GM10248 (cell line): ENCODE measurements at regions not wholly inside any gene's neighbourhood (a gene's known extent, or its start where the extent isn't known, plus 50 kb on each side); places are given as distances from the start of the nearest gene placed in this dataset.

Experiments used
- CTCF ChIA-PET: fragments of 300-600 bp; sonication (Branson Sonifier 250); formaldehyde crosslinking; extraction: SDS; loops from one replicate; lab custom pipeline; 2021; ENCODE audit warnings: antibody characterized with exemption; lab: Yijun Ruan, JAX
- POLR2A ChIA-PET: fragments of 350-650 bp; sonication (Branson Sonifier 250); formaldehyde crosslinking; extraction: SDS; loops from one replicate; lab custom pipeline; 2020; ENCODE audit warnings: antibody characterized with exemption; lab: Yijun Ruan, JAX
- DNase-seq: peaks from one replicate; pipeline ENCODE4 v3.0.0; 2012; ENCODE audit errors: extremely low spot score
- CTCF ChIP-seq: IDR thresholded peaks from 2 replicates; pipeline ENCODE4 v1.5.1; 2012; ENCODE audit warnings: mild to moderate bottlenecking, low read depth; ENCODE audit errors: extremely low read depth, missing control alignments, control extremely low read depth

- TF ChIP-seq CTCF, result no peak
- ChIA-PET POLR2A (no interaction called here), CTCF (no interaction called here)
- DNase-seq, result no peak
These were observed 510.3 kb downstream of the ZIC1 start for GRCh38 chr3:147919496-147919895.

- POLR2A ChIA-PET, result no interaction called here
- no peak for TF ChIP-seq CTCF
- DNase-seq, result no peak
- CTCF ChIA-PET, result no interaction called here
These were observed 511.9 kb downstream of the ZIC1 start for GRCh38 chr3:147921051-147921450.

- ChIA-PET POLR2A (no interaction called here), CTCF (no interaction called here)
- no peak for TF ChIP-seq CTCF
- no peak for DNase-seq
These were observed 515.6 kb downstream of the ZIC1 start for GRCh38 chr3:147924755-147925154.

GRCh38 chr3:147925272-147925671 is 516.1 kb downstream of the ZIC1 start:
- POLR2A ChIA-PET, result no interaction called here
- DNase-seq, result no peak
- CTCF ChIA-PET, result no interaction called here
- no peak for TF ChIP-seq CTCF

- no peak for TF ChIP-seq CTCF
- POLR2A ChIA-PET, result no interaction called here
- CTCF ChIA-PET, result no interaction called here
- no peak for DNase-seq
These were observed 521.2 kb downstream of the ZIC1 start for GRCh38 chr3:147930232-147930807.

- POLR2A ChIA-PET, result no interaction called here
- CTCF ChIA-PET, result no interaction called here
- no peak for TF ChIP-seq CTCF
- no peak for DNase-seq
These were observed 525.5 kb downstream of the ZIC1 start for GRCh38 chr3:147934451-147935180.
